GDM1 (cell line): ENCODE measurements at regions not wholly inside any gene's neighbourhood (a gene's known extent, or its start where the extent isn't known, plus 50 kb on each side); places are given as distances from the start of the nearest gene placed in this dataset.

Experiments
- DNase-seq: peaks from one replicate; lab custom pipeline; 2025; lab: John Stamatoyannopoulos, UW

- no peak for DNase-seq
Observed at GRCh38 chr5:92930057-92930456, 651.0 kb downstream of the NR2F1-AS1 start.

- DNase-seq = no peak
Observed at GRCh38 chr5:92927291-92927778, 653.7 kb downstream of the NR2F1-AS1 start.

- no peak for DNase-seq
Observed at GRCh38 chr5:92923885-92924284, 657.1 kb downstream of the NR2F1-AS1 start.

GRCh38 chr5:92922231-92922967 is 658.6 kb downstream of the NR2F1-AS1 start:
- DNase-seq = no peak

- no peak for DNase-seq
Observed at GRCh38 chr5:92917044-92917443, 664.0 kb downstream of the NR2F1-AS1 start.

- no peak for DNase-seq
Observed at GRCh38 chr5:92916036-92916435, 665.0 kb downstream of the NR2F1-AS1 start.

- DNase-seq = no peak
Observed at GRCh38 chr5:92912283-92912682, 668.7 kb downstream of the NR2F1-AS1 start.

GRCh38 chr5:92911851-92912250 is 669.2 kb downstream of the NR2F1-AS1 start:
- DNase-seq = no peak

GRCh38 chr5:92911293-92911692 is 669.7 kb downstream of the NR2F1-AS1 start:
- DNase-seq = no peak

- no peak for DNase-seq
Observed at GRCh38 chr5:92909602-92909962, 671.4 kb downstream of the NR2F1-AS1 start.

GRCh38 chr5:92908952-92909601 is 671.9 kb downstream of the NR2F1-AS1 start:
- no peak for DNase-seq

- no peak for DNase-seq
Observed at GRCh38 chr5:92907938-92908606, 672.9 kb downstream of the NR2F1-AS1 start.

- no peak for DNase-seq
Observed at GRCh38 chr5:92906798-92907376, 674.1 kb downstream of the NR2F1-AS1 start.

GRCh38 chr5:92904021-92904420 is 677.0 kb downstream of the NR2F1-AS1 start:
- DNase-seq = no peak

- DNase-seq = no peak
Observed at GRCh38 chr5:92899611-92900010, 681.4 kb downstream of the NR2F1-AS1 start.

GRCh38 chr5:92896722-92897121 is 684.3 kb downstream of the NR2F1-AS1 start:
- no peak for DNase-seq

GRCh38 chr5:92890841-92891244 is 690.2 kb downstream of the NR2F1-AS1 start:
- no peak for DNase-seq

- DNase-seq = no peak
Observed at GRCh38 chr5:92889140-92889539, 691.9 kb downstream of the NR2F1-AS1 start.

- no peak for DNase-seq
Observed at GRCh38 chr5:92887254-92887653, 693.8 kb downstream of the NR2F1-AS1 start.

- no peak for DNase-seq
Observed at GRCh38 chr5:92886751-92887150, 694.3 kb downstream of the NR2F1-AS1 start.

GRCh38 chr5:92885950-92886349 is 695.1 kb downstream of the NR2F1-AS1 start:
- no peak for DNase-seq

GRCh38 chr5:92884469-92884868 is 696.5 kb downstream of the NR2F1-AS1 start:
- DNase-seq = no peak
